OCI-LY1 (cell line): ENCODE measurements at regions not wholly inside any gene's neighbourhood (a gene's known extent, or its start where the extent isn't known, plus 50 kb on each side); places are given as distances from the start of the nearest gene placed in this dataset.

Experiments
- H2AFZ ChIP-seq: fragments of 200-600 bp; sonication (generic), shearing (Covaris generic); 2 replicates; pipeline ENCODE4 v1.6.0; 2014; ENCODE audit warnings: antibody characterized with exemption, mild to moderate bottlenecking, low read length
- H3F3A ChIP-seq: fragments of 200-600 bp; sonication (generic), shearing (Covaris generic); 2 replicates; pipeline ENCODE4 v1.6.0; 2014; ENCODE audit warnings: mild to moderate bottlenecking, antibody characterized with exemption, low read length, moderate library complexity; ENCODE audit not compliant: insufficient read depth
- H3K27ac ChIP-seq: fragments of 200-600 bp; sonication (generic); 2 replicates; pipeline ENCODE4 v1.5.1; 2014; ENCODE audit warnings: low read length, mixed run types, mild to moderate bottlenecking, low read depth; ENCODE audit not compliant: poor library complexity, severe bottlenecking
- H3K27me3 ChIP-seq: fragments of 200-600 bp; sonication (generic); 2 replicates; pipeline ENCODE4 v1.6.0; 2014; ENCODE audit warnings: antibody characterized with exemption, mild to moderate bottlenecking, low read length, moderate library complexity; ENCODE audit not compliant: insufficient read depth
- H3K36me3 ChIP-seq: fragments of 200-600 bp; sonication (generic); 2 replicates; pipeline ENCODE4 v1.6.1; 2014; ENCODE audit warnings: mild to moderate bottlenecking, antibody characterized with exemption, low read length, moderate library complexity, mixed read lengths; ENCODE audit not compliant: insufficient read depth
- H3K4me1 ChIP-seq: fragments of 200-600 bp; sonication (generic); 2 replicates; pipeline ENCODE4 v1.5.1; 2014; ENCODE audit warnings: mild to moderate bottlenecking, low read length, moderate library complexity; ENCODE audit not compliant: insufficient read depth, severe bottlenecking
- H3K4me2 ChIP-seq: fragments of 200-600 bp; sonication (generic), shearing (Covaris generic); 2 replicates; pipeline ENCODE4 v1.6.1; 2014; ENCODE audit warnings: low read length
- H3K4me3 ChIP-seq: fragments of 200-600 bp; sonication (generic); 2 replicates; pipeline ENCODE4 v1.5.1; 2014; ENCODE audit warnings: low read length, low read depth, mild to moderate bottlenecking, mixed read lengths; ENCODE audit not compliant: poor library complexity, severe bottlenecking
- H3K79me2 ChIP-seq: fragments of 200-600 bp; shearing (Covaris generic); 2 replicates; pipeline ENCODE4 v1.6.1; 2016; ENCODE audit warnings: mixed run types, low read length, mixed read lengths; ENCODE audit not compliant: insufficient read depth
- H3K9ac ChIP-seq: fragments of 200-600 bp; sonication (generic), shearing (Covaris generic); 2 replicates; pipeline ENCODE4 v1.6.1; 2014; ENCODE audit warnings: mild to moderate bottlenecking, low read length, mixed read lengths
- H3K9me2 ChIP-seq: fragments of 200-600 bp; sonication (generic), shearing (Covaris generic); 2 replicates; pipeline ENCODE4 v1.6.1; 2014; ENCODE audit warnings: low read depth, mild to moderate bottlenecking, low read length, mixed read lengths
- H3K9me3 ChIP-seq: fragments of 200-600 bp; shearing (Covaris generic); 2 replicates; pipeline ENCODE4 v1.6.1; 2014; ENCODE audit warnings: low read length, mixed read lengths
- H4K20me1 ChIP-seq: fragments of 200-600 bp; sonication (generic), shearing (Covaris generic); 2 replicates; pipeline ENCODE4 v1.6.0; 2016; ENCODE audit warnings: mild to moderate bottlenecking, low read length; ENCODE audit not compliant: insufficient read depth
- CTCF ChIP-seq: fragments of 200-600 bp; sonication (generic), shearing (Covaris generic); IDR thresholded peaks from 2 replicates; pipeline ENCODE4 v1.5.1; 2017; ENCODE audit warnings: mild to moderate bottlenecking, antibody characterized with exemption, low read length, moderate library complexity, mixed read lengths
- EZH2 ChIP-seq: fragments of 200-600 bp; sonication (generic), shearing (Covaris generic); IDR thresholded peaks from 2 replicates; pipeline ENCODE4 v1.8.0; 2017; ENCODE audit warnings: borderline replicate concordance, mixed run types, mild to moderate bottlenecking, antibody characterized with exemption, low read length, moderate library complexity, mixed read lengths

GRCh38 chr21:34022627-34023335, 50.6 kb upstream of the MRPS6 start:
- Histone ChIP-seq H3K4me3 (no peak overlapping the region), H3F3A (no peaks in the 10 kb centered on the region), H3K4me2 (peak overlapping the region; percentile 9; the same call in 1 of the 2 replicates), H3K27ac (peak overlapping the region; percentile 61), H3K27me3 (no peaks in the 10 kb centered on the region), H3K4me1 (peaks cover 59% of the 10 kb centered on the region), H2AFZ (no peak overlapping the region), H4K20me1 (no peaks in the 10 kb centered on the region), H3K36me3 (no peaks in the 10 kb centered on the region), H3K9ac (peak overlapping the region; percentile 13; the same call in 1 of the 2 replicates), H3K9me2 (no peaks in the 10 kb centered on the region), H3K9me3 (no peaks in the 10 kb centered on the region), H3K79me2 (no peaks in the 10 kb centered on the region)
- no peak for TF ChIP-seq CTCF
- TF ChIP-seq EZH2, result no peak

DNA sequence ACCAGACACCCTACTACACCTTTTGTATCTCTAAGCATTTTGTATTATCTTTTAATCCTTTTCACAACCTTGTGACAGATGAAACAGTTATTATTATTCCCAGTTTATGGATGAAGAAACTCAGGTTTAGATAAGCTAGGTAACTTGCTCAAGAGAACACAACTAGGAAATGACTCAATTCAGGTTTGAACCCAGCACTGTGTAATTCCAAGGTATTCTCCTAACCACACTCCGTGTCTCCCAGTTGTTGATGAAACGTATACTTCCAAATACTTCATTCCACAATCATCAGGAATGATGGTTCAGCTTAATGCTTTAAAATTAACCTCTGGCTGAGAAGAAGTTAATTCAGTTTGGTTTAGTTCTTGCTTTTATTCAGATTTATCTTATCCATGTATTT, 51.7 kb upstream of the MRPS6 start:
- H3K9me2 ChIP-seq, result no peaks in the 10 kb centered on the region
- no peaks in the 10 kb centered on the region for H3K9me3 ChIP-seq
- no peaks in the 10 kb centered on the region for H3K27me3 ChIP-seq
- TF ChIP-seq CTCF (no peak), EZH2 (no peak)
- no peaks in the 10 kb centered on the region for H3K36me3 ChIP-seq
- peaks cover 59% of the 10 kb centered on the region for H3K4me1 ChIP-seq
- no peak overlapping the region for H3K4me2 ChIP-seq
- peak overlapping the region; percentile 95 for H3K27ac ChIP-seq
- H3F3A ChIP-seq, result no peaks in the 10 kb centered on the region
- H2AFZ ChIP-seq, result no peak overlapping the region
- H3K9ac ChIP-seq, result no peak overlapping the region
- H3K79me2 ChIP-seq, result no peaks in the 10 kb centered on the region
- H3K4me3 ChIP-seq, result no peak overlapping the region
- H4K20me1 ChIP-seq, result no peaks in the 10 kb centered on the region

- peak overlapping the region; percentile 0 for H3K4me3 ChIP-seq
- H3K4me2 ChIP-seq, result peak overlapping the region; percentile 37; the same call in 1 of the 2 replicates
- H2AFZ ChIP-seq, result no peak overlapping the region
- H3K79me2 ChIP-seq, result no peaks in the 10 kb centered on the region
- H3K9ac ChIP-seq, result peak overlapping the region; percentile 42; the same call in 1 of the 2 replicates
- peaks cover 59% of the 10 kb centered on the region for H3K4me1 ChIP-seq
- no peaks in the 10 kb centered on the region for H3K36me3 ChIP-seq
- no peaks in the 10 kb centered on the region for H3K9me3 ChIP-seq
- no peaks in the 10 kb centered on the region for H3K27me3 ChIP-seq
- no peaks in the 10 kb centered on the region for H3K9me2 ChIP-seq
- H3K27ac ChIP-seq, result peak overlapping the region; percentile 95
- H3F3A ChIP-seq, result no peaks in the 10 kb centered on the region
- TF ChIP-seq CTCF (no peak), EZH2 (no peak)
- no peaks in the 10 kb centered on the region for H4K20me1 ChIP-seq
Measured at GRCh38 chr21:34020983-34021553, 52.3 kb upstream of the MRPS6 start.
